Gastrocnemius medialis (tissue), 4 donors: ENCODE measurements at regions not wholly inside any gene's neighbourhood (a gene's known extent, or its start where the extent isn't known, plus 50 kb on each side); places are given as distances from the start of the nearest gene placed in this dataset.
A peak's percentile ranks its signal among the peaks of the same experiment; 100 is the strongest.

ENCODE experiments used
- ATAC-seq, 2 donors: fragments of 150-250 bp; one replicate each; pipeline ENCODE4 v1.9.1; 2016
- DNase-seq, 2 donors: peaks; one replicate each; pipeline ENCODE4 v3.0.0-alpha.2; 2019
- H3K27ac ChIP-seq, 4 donors: fragments of 200-600 bp; sonication (generic); 1 replicate in 1 of 4; 2 replicates in 3 of 4; pipeline ENCODE4 v1.5.1; 2016 to 2018; ENCODE audit warnings: mild to moderate bottlenecking in 2 of 4, moderate library complexity in 1 of 4
- H3K27me3 ChIP-seq, 3 donors: fragments of 200-600 bp; sonication (generic) in 2 of 3; 1 replicate in 1 of 3; 2 replicates in 2 of 3; pipeline versions ENCODE4 v1.5.1 to v1.6.0; 2016 to 2019; ENCODE audit warnings: mild to moderate bottlenecking in 1 of 3, moderate library complexity in 1 of 3
- H3K36me3 ChIP-seq, 2 donors: fragments of 200-600 bp; sonication (generic) in 1 of 2; one replicate each; pipeline ENCODE4 v1.5.1; 2017 to 2018
- H3K4me1 ChIP-seq, 2 donors: fragments of 200-600 bp; sonication (generic) in 1 of 2; one replicate each; pipeline ENCODE4 v1.5.1; 2016 to 2017; ENCODE audit warnings: mild to moderate bottlenecking in 2 of 2
- H3K4me3 ChIP-seq, 4 donors: fragments of 200-600 bp; sonication (generic) in 3 of 4; 1 replicate in 1 of 4; 2 replicates in 3 of 4; pipeline ENCODE4 v1.5.1; 2016 to 2019; ENCODE audit warnings: mild to moderate bottlenecking in 2 of 4
- H3K9me3 ChIP-seq, 3 donors: fragments of 200-600 bp; sonication (generic) in 2 of 3; 1 replicate in 1 of 3; 2 replicates in 2 of 3; pipeline ENCODE4 v1.5.1; 2016 to 2019
- POLR2A ChIP-seq, 2 donors: fragments of 450-650 bp; IDR thresholded peaks; one replicate each; pipeline ENCODE4 v1.6.1; 2017; ENCODE audit warnings: antibody characterized with exemption in 2 of 2, mild to moderate bottlenecking in 2 of 2, moderate library complexity in 2 of 2
- in situ Hi-C, 4 donors: fragments of 200-750 bp; cut with MboI; loops; one replicate each; pipeline versions ENCODE4 v1.15.0 to v1.8.0; 2017; ENCODE audit warnings: low sequenced_read_pairs in 4 of 4
- intact Hi-C: fragments of 100-400 bp; cut with DNase I; formaldehyde crosslinking; loops from one replicate; pipeline ENCODE4 v1.15.1; 2023; ENCODE audit warnings: low total_unique reads
- TF ChIP-seq, protein P1 (sequence below), 5 experiments: fragments of 450-650 bp in 3 of 5; fragments of 200-600 bp in 2 of 5; sonication (generic) in 2 of 5; IDR thresholded peaks in 4 of 5; conservative IDR thresholded peaks in 1 of 5; 1 replicate in 4 of 5; 2 replicates in 1 of 5; pipeline ENCODE4 v1.5.1; 2016 to 2019; ENCODE audit warnings: antibody characterized with exemption in 5 of 5, mild to moderate bottlenecking in 3 of 5, moderate library complexity in 3 of 5

GRCh38 chr13:99629641-99630040, 128.4 kb downstream of the TM9SF2 start:
- in situ Hi-C loops (no loop called here), intact Hi-C loops (no loop called here)
- no peaks in the 10 kb centered on the region for H3K9me3 ChIP-seq
- ATAC-seq, result no peak
- no peaks in the 10 kb centered on the region for H3K36me3 ChIP-seq
- peaks cover 31 to 44% of the 10 kb centered on the region in 2 donors for H3K4me1 ChIP-seq
- peak overlapping the region in 1 of 4 donors; percentile 32 for H3K27ac ChIP-seq
- no peaks in the 10 kb centered on the region for H3K27me3 ChIP-seq
- H3K4me3 ChIP-seq, result no peak overlapping the region
- TF ChIP-seq, protein P1, sequence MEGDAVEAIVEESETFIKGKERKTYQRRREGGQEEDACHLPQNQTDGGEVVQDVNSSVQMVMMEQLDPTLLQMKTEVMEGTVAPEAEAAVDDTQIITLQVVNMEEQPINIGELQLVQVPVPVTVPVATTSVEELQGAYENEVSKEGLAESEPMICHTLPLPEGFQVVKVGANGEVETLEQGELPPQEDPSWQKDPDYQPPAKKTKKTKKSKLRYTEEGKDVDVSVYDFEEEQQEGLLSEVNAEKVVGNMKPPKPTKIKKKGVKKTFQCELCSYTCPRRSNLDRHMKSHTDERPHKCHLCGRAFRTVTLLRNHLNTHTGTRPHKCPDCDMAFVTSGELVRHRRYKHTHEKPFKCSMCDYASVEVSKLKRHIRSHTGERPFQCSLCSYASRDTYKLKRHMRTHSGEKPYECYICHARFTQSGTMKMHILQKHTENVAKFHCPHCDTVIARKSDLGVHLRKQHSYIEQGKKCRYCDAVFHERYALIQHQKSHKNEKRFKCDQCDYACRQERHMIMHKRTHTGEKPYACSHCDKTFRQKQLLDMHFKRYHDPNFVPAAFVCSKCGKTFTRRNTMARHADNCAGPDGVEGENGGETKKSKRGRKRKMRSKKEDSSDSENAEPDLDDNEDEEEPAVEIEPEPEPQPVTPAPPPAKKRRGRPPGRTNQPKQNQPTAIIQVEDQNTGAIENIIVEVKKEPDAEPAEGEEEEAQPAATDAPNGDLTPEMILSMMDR (IDR thresholded peaks at IDR 0.05 in 4 of 5, conservative IDR thresholded peaks at IDR 0.05 in 1 of 5), result no peak
- no peak for TF ChIP-seq POLR2A (IDR thresholded peaks at IDR 0.05)
- DNase-seq, result no peak

- DNase-seq (no peak), ATAC-seq (no peak)
- intact Hi-C loops, result no loop called here
- in situ Hi-C loops, result no loop called here
- Histone ChIP-seq H3K36me3 (no peaks in the 10 kb centered on the region), H3K4me1 (peaks cover 31 to 44% of the 10 kb centered on the region in 2 donors), H3K9me3 (no peaks in the 10 kb centered on the region), H3K27ac (peak overlapping the region in 1 of 4 donors; percentile 12), H3K4me3 (no peak overlapping the region), H3K27me3 (no peaks in the 10 kb centered on the region)
- TF ChIP-seq, protein P1 (IDR thresholded peaks at IDR 0.05 in 4 of 5, conservative IDR thresholded peaks at IDR 0.05 in 1 of 5), result no peak
- no peak for TF ChIP-seq POLR2A (IDR thresholded peaks at IDR 0.05)
Observed at GRCh38 chr13:99628442-99628841, 127.2 kb downstream of the TM9SF2 start.

- ATAC-seq (peak; percentile 88 to 93), DNase-seq (peak in 1 of 2 donors; percentile 26)
- H3K27ac ChIP-seq, result peak overlapping the region; percentile 3 to 66 (median 52)
- H3K9me3 ChIP-seq, result no peaks in the 10 kb centered on the region
- peaks cover 31 to 44% of the 10 kb centered on the region in 2 donors for H3K4me1 ChIP-seq
- peak overlapping the region; percentile 20 to 40 (median 32) for H3K4me3 ChIP-seq
- no peaks in the 10 kb centered on the region for H3K36me3 ChIP-seq
- TF ChIP-seq, protein P1 (IDR thresholded peaks at IDR 0.05 in 4 of 5, conservative IDR thresholded peaks at IDR 0.05 in 1 of 5), result no peak
- intact Hi-C loops (no loop called here), in situ Hi-C loops (no loop called here)
- H3K27me3 ChIP-seq, result no peaks in the 10 kb centered on the region
Observed at GRCh38 chr13:99626461-99627082, 125.3 kb downstream of the TM9SF2 start.

- Histone ChIP-seq H3K4me3 (no peak overlapping the region), H3K27me3 (no peaks in the 10 kb centered on the region), H3K27ac (no peak overlapping the region), H3K9me3 (no peaks in the 10 kb centered on the region), H3K36me3 (no peaks in the 10 kb centered on the region), H3K4me1 (peaks cover 24 to 40% of the 10 kb centered on the region in 2 donors)
- in situ Hi-C loops, result loop anchor here in 1 of 4 donors (25.0 kb wide), 1 partner anchor 612 kb away; no protein-coding TSS in a partner anchor
- no peak for TF ChIP-seq POLR2A (IDR thresholded peaks at IDR 0.05)
- TF ChIP-seq, protein P1 (IDR thresholded peaks at IDR 0.05 in 4 of 5, conservative IDR thresholded peaks at IDR 0.05 in 1 of 5), result no peak
- ATAC-seq (no peak), DNase-seq (no peak)
- intact Hi-C loops, result no loop called here
Observed at GRCh38 chr13:99624936-99625540, 123.8 kb downstream of the TM9SF2 start.
